ACHN (cell line): ENCODE measurements at regions not wholly inside any gene's neighbourhood (a gene's known extent, or its start where the extent isn't known, plus 50 kb on each side); places are given as distances from the start of the nearest gene placed in this dataset.
A peak's percentile ranks its signal among the peaks of the same experiment; 100 is the strongest.

Source experiments
- DNase-seq: peaks from one replicate; pipeline ENCODE4 v3.0.0-alpha.2; 2015
- in situ Hi-C: cut with HindIII; loops from 2 replicates; pipeline ENCODE4 v1.10.0; 2017; ENCODE audit warnings: low sequenced_read_pairs, low pct_ligation_motif_present, low pct_unique_long_range_greater_than_20kb

- DNase-seq, result no peak
- in situ Hi-C loops, result no loop called here
Observed at GRCh38 chr12:3966376-3966775, 93.2 kb upstream of the PARP11 start.

DNA sequence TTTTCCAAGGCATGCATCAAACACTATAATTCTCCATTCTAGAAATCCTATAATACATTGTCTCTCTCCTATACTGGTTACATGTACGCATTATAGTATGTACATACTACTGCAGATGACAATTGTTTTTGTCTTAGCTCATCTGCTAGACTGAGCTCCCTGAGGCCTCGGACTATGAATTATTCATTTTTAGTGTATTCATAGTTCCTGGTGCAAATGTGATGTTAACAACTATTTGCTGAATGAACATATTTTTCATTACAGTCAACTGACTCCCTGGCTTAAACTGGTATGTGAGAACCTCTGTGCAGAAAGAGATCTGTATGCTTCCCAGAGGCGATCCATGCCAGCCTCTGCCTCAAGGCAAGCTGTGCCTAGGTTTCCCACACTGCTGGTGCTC is 91.8 kb upstream of the PARP11 start:
- DNase-seq, result no peak
- in situ Hi-C loops, result no loop called here

DNA sequence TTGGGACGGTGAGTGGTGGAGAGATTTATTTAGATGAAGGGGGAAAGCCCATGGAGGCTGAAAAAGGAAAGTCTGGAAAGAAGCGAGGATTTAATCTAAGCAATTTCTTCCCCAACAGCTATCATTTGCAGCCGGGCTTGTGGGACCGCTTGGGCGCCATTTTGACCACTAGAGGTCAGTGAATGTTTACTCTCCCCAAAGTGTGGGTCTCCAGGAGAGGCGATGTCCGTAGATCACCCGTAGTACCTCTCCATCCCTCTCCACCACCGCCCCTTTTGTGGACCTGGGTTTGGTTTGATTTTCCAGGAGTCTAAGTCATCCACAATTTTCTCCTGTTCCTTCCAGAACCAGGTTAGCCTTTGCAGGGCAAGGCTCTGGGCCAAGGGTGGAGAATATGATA is 91.2 kb upstream of the PARP11 start:
- DNase-seq, result peak; percentile 30
- in situ Hi-C loops, result no loop called here

GRCh38 chr12:3962631-3963483 is 89.7 kb upstream of the PARP11 start:
- DNase-seq, result no peak
- in situ Hi-C loops, result no loop called here

- in situ Hi-C loops, result no loop called here
- DNase-seq, result no peak
Observed at GRCh38 chr12:3961591-3961990, 88.4 kb upstream of the PARP11 start.

GRCh38 chr12:3959799-3960560 is 86.8 kb upstream of the PARP11 start:
- no peak for DNase-seq
- in situ Hi-C loops, result no loop called here

- DNase-seq, result no peak
- in situ Hi-C loops, result no loop called here
Observed at GRCh38 chr12:3958534-3958933, 85.3 kb upstream of the PARP11 start.

GRCh38 chr12:3951380-3952135 is 78.4 kb upstream of the PARP11 start:
- in situ Hi-C loops, result no loop called here
- DNase-seq, result no peak

DNA sequence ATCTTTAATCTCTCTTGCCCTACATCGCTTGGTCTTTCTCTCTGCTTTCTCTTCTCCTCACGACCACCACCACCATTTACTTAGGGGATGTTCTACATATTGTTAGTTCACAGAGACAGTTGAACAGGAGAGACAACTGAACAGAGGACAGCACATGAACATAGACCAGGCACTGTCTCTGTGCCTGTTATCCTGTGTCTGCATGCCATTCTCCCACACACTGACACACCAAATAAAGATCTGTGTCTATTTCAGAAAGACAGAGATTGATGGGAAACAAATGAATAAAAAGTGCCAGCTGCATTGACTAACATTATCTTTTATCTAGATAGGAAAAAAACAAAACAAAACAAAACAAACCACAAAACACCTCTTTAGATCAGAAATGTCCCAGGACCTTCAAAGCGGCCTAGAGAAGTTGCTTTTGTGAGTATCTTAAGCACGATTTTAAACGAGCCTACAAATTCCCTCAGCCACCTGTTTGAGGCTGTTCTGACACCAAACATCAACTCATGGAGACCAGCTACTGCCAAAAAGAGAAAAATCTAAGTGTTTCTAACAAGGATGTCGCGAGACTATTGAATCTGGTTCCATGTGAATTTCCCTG is 77.6 kb upstream of the PARP11 start:
- in situ Hi-C loops, result no loop called here
- DNase-seq, result no peak

- in situ Hi-C loops, result no loop called here
- DNase-seq, result no peak
Observed at GRCh38 chr12:3947781-3948180, 74.6 kb upstream of the PARP11 start.

DNA sequence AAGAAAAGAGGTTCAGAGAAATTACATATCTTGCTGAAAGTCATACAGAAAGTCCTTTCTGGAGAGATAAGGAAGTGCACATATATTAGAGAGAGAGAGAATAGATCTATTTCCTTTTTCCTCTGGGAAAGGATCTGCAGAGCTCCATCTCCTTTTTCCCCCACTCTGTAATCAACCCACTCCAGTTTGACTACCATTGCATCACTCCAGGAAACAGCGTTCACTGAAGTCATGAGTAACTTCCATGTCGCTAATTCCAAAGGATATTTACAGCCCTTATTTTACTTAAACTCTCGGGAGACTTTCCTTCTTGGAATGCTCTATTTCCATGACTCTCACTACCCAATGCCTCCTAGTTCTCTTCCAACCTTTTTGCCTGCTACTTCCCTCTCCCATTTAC is 72.5 kb upstream of the PARP11 start:
- DNase-seq, result no peak
- in situ Hi-C loops, result no loop called here

DNA sequence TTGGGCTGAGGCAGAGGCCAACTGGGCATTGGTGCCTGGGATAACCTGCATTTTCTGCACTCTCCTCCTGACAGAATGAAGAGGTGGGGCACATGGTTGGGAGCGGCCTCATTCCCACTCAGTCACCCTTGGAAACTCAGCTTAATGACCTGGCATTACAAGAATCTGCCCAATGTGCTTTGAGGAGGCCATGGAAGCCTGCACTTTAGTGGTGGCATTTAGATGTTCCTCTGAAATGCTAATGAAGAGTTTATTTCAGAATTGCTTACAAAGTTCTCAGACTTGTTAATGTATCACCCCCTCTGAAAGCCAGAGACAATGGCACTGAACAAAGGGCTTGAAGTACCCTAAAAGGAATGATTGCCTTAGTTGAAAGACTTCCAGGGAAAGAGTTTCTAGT is 71.4 kb upstream of the PARP11 start:
- in situ Hi-C loops, result no loop called here

DNA sequence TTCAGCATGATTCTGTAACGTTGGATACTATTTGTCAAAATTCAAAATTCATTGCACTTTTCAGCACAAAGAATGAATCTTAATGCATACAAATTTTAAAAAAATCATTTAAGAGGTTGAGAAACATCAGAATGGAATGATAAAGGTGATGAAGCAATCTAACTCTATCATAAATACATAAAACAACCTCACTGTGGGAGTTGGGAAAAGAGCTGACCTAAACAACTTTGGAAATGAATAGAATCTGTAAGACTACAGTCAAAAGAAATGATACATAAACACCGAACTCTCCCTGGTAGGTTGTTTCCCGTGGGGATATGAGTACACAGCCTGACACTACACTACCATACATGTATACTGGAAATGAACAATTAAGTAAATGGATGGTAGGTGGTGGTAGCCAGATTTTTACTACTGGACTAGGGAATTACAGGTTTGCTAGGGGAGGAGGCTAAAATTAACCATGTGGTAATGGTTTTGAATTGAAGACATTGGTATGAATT is 64.9 kb upstream of the PARP11 start:
- in situ Hi-C loops, result no loop called here
- no peak for DNase-seq

More for the DNA sequence above, 71.4 kb upstream of the PARP11 start:
- no peak for DNase-seq

GRCh38 chr12:3935078-3935477 is 61.9 kb upstream of the PARP11 start:
- DNase-seq, result no peak
- in situ Hi-C loops, result no loop called here

GRCh38 chr12:3933819-3934192 is 60.6 kb upstream of the PARP11 start:
- in situ Hi-C loops, result no loop called here

DNA sequence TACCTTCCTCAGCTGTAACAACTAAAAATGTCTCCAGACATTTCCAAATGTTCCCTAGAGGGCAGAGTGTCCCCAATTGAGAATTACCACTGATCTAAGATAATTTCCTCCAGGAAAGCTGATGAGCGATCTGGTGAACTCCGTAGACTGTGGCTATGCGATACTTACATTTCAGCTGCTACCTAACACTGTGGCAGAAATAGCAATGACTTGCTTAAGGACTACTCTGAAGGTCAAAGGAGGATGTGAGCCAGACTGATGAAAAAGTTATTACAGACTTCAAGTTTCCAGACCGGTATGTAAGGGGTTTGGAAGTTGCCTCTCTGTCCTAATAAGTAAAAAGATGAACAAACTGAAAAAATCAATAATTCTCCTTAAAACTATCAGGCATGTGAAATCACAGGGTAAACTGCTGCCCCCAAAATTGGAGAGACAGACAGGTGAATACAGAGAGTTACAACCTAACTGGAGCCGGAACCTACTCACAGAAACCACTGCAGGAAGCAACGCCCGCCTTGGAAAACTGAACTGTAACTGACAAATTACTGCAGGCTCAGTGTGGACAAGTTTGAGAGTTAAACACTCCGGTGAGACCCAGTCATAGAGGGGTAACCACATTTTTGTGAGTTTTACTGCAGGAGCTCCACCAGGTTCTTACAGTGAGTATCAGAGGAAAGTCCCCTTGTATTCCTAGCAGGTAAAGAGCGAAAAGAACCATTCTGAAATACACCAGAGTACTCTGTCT is 60.0 kb upstream of the PARP11 start:
- in situ Hi-C loops, result no loop called here
- DNase-seq, result no peak

More at GRCh38 chr12:3933819-3934192, 60.6 kb upstream of the PARP11 start:
- DNase-seq, result no peak

GRCh38 chr12:3931776-3932175 is 58.6 kb upstream of the PARP11 start:
- no peak for DNase-seq
- in situ Hi-C loops, result no loop called here

- in situ Hi-C loops, result no loop called here
- DNase-seq, result no peak
Observed at GRCh38 chr12:3931206-3931605, 58.0 kb upstream of the PARP11 start.
